GM19351 (cell line): ENCODE measurements at regions not wholly inside any gene's neighbourhood (a gene's known extent, or its start where the extent isn't known, plus 50 kb on each side); places are given as distances from the start of the nearest gene placed in this dataset.

Experiments used
- ATAC-seq: cut with Tn5 transposase; IDR thresholded peaks from one replicate; pipeline ENCODE4 v1.9.1; 2021; ENCODE audit warnings: mild to moderate bottlenecking, moderate library complexity; ENCODE audit not compliant: unreplicated experiment

GRCh38 chr10:94085766-94086437 lies 92.2 kb downstream of the PLCE1 start:
- ATAC-seq = no peak

DNA sequence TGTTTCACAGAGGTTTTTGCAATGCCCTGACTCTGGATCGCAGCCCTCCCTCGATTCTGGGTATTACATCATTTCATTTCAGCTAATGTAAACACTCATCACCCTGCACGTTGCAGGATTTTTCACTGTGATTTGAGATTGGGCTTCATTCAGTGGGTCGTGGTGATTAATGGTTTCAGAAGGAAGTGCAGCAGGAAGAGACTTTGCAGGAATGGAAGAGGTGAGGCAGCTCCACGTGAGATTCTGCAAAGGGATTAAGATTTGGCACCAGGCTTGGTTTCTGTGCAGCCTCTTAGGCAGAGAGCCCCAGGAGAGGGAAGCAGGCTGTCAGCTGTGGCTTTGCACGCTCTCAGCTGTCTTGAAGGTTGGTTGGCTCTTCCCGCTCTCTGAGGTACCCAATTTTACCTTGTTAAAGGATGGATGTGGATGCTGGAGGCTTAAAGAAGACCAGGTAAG lies 95.2 kb downstream of the PLCE1 start:
- ATAC-seq = no peak

- no peak for ATAC-seq
These were observed 97.9 kb downstream of the PLCE1 start for GRCh38 chr10:94091649-94092048.

GRCh38 chr10:94092848-94093247 lies 99.1 kb downstream of the PLCE1 start:
- ATAC-seq = no peak

DNA sequence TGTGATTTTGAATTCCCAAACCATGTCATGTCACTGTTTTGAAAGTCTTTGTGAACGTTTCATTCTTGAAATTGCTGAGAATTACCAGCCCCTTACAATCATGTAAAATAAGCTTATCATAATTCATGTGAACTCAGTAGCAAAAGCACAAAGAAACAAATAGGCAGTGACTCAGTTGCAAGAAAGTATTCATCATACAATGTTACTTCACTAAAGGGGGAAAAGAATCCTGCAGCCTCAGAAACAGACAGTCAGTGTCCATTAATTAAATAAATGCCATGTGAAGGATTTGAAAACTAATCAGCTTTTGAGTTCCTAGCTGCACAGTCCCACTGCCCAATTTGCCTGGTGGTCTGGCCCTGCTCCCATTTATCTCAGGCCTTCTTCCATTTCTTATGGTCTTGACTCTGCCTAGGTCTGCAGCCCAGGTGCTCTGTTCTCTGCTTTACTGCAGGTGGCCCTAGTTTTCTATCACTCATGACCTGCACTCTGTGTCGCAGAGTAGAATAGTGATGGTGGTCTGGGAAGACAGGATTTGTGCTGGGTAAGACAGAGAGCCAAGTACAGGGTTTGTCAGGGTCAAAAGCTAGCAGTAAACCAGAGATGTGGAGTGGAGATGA lies 99.7 kb downstream of the PLCE1 start:
- no peak for ATAC-seq

DNA sequence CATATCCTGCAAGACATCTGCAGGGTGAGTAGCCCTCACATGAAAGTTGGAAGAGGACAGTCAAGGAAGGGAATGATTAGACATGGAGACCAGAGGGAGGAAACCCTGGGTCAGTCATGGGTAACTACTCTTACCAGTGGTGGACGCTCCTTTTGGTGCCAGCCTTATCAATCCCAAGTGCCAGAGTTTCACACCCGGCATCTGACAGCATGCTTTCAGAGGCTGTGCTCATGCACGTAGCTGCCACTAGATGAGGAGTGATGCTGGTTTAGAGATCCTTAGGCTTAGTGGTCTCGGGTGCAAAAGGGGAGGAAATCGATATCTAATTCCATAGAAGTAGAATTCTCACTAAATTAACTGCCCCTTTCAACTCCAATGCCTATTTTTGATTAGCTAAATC lies 100.8 kb downstream of the PLCE1 start:
- ATAC-seq = no peak

- ATAC-seq = no peak
These were observed 103.9 kb downstream of the PLCE1 start for GRCh38 chr10:94097656-94098055.

DNA sequence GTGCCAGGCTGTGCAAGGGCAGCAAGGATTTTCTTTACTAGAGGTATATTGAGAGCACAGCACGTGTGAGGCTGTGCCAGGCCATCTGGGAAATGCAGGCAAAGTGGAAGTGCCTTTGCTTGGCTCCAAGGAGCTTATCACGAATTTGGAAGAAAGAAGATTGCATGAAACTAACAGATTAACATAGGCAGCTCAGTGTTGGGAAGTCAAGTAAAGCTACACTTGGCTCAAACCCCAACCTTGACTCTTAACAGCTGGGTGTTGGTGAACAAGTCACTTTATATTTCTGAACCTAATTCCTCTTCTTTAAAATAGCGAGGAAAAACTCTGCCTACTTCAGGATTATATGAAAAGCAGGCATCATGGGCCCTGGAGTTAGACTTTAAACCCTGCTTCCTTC lies 105.2 kb downstream of the PLCE1 start:
- no peak for ATAC-seq

DNA sequence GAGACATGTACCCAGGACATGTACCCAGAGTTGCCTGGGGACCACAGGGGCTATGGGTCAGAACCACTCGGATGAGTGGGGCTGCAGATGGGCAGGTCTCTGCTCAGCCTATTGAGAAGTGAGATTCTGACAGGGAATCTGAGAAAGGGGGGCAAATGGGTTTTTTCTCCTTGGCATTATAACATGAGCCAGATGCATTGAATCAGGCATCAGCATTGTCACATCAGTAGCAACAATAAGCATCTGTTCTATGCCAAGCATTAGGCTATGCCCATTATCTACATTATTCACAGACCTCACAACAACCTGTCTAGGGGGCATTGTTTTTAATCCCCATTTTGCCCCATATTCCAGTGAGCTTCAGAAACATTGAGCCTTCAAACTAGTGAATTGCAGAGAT lies 108.2 kb downstream of the PLCE1 start:
- ATAC-seq = no peak

GRCh38 chr10:94102436-94102835 lies 108.7 kb downstream of the PLCE1 start:
- no peak for ATAC-seq

DNA sequence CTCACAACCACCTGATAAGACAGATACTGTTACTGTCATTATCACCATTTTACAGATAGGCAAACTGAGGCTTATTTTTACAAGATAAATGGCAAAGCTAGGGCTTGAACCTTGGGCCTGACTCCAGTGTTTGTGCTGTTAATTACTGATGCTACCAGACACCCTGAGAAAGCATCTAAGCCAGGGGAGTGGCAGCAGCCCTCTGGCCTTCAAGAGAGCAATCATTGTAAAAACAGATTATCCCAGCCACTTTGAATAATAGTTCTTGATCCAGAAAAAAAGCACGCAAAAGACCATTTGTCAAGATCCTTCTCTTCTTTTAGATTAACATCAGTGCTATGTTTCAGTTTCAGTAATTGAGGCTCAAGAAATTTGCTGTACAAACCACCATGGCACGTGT lies 109.5 kb downstream of the PLCE1 start:
- ATAC-seq = no peak

DNA sequence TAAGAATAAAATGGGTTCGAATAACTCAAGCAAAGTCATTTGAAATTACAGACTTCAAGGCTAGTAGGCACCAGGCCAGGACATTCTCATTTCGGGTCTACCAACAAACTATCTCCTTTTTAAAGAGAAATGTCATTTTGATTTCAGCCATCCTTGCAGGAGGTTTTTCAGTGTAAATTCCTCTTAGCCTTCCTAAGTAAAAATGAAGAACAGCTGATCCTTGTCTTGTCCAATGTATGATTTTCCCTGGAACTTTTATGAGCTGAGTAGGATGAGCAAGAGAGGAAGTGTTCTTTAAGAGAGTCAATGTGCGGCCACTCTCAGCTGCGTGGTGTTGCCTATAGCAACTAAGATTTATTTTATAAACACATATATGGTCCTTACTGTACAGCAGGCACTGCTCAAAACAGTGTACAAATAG lies 110.1 kb downstream of the PLCE1 start:
- no peak for ATAC-seq

DNA sequence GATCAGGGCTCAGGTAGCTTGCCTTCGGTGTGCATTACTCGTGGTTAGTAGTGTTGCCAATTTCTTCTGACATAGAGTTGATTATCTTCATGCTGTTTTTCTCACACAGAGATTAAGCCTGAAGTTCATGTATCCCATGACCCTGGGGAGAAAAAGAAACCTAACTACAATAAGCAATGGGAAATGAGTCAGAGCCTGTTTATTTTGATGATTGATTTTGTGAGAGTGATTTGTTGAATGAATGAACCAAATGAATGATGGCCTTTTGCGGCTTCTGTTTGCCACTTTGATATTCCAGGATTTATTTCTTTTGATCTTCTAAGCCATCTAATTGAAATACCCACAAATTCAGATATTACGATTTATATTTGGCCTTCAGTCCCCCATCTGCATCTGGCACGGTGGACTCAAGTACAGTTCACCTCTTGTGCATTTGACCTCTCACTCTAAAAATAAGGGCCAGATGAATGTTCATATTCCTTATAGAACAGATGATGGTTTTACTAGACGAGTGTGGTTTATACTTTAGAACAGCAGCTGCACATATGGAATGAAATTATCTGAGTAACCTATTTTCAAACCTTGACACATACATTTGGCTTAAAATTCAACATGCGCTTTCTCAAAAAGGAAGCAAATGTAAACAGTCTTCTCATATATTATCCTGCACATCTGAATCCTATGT lies 110.7 kb downstream of the PLCE1 start:
- no peak for ATAC-seq

DNA sequence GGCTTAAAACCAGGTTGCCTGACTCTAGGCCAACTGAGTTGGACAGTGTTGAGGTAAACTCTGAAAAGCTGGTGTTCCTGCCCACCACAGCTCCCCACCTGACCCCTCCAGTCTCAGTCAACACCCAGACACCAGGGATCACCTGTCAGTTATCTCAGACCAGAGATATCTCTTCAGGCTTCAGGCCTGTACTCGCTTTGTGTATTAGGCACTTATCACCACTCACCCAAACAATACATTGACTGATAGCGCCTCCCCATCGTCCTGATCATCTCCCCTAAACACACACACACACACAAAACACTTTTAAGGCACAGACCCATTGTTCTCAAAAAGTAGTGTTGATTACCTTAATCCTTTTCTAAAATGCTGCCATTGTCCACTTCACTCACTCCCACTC lies 111.5 kb downstream of the PLCE1 start:
- no peak for ATAC-seq

DNA sequence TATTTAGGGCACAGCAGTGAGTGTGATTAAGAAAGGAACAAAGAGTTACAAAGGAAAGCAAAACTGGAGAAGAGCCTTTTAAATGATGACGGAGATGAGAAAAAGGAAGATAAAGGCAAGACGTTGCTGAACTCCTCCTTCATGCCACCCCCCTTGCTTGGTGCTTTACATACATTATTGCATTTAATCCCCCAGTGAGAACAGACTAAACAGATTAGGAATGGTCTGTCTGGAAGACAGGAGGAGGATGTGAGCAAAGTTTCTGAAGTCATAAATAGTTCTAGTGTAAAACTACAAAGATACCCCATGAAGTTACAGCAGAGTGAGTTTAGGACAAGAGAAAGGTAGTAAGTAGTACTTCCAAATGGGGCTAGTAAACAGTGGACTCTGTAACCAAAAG lies 113.5 kb downstream of the PLCE1 start:
- ATAC-seq = no peak

DNA sequence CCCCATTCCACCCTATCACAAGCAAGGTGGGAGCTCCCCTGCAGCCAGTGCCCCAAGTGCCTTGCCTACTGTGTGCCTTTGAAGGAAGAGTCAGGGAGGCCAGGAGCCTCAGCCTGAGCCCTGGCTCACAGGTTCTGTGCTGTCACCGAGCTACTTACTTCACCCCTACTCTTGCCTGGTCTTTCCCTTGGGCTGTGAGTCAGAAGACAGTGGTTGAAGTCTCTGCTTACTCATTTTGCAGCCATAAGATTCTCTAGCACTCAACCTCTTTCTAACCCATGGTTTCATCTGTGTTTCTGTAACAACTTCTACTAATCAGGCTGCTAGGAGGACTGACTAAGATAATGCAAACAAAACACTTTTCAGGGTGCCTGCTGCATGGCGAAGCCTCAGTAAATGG lies 114.5 kb downstream of the PLCE1 start:
- no peak for ATAC-seq

GRCh38 chr10:94111367-94111766 lies 117.6 kb downstream of the PLCE1 start:
- ATAC-seq = no peak

DNA sequence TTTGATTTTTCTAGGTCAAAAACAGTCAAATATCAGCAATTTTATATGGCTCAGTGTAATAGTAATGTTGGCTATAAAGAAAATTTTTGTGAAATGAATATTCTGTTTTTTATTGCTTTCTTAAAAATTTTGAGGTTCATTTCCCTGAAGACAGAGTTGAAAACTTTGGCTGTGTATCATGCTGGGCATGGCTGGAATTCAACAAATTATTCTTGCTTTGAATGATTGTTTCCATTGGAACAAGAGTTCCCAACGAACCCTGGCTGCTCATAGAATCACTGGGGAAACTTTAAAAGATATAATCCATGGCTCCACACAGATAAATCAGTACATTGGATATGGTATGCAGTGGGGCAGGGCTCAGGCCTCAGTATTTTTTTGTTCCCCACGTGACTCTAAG lies 118.6 kb downstream of the PLCE1 start:
- ATAC-seq = no peak

- ATAC-seq = no peak
These were observed 122.0 kb downstream of the PLCE1 start for GRCh38 chr10:94115725-94116124.

GRCh38 chr10:94116848-94117247 lies 123.1 kb downstream of the PLCE1 start:
- ATAC-seq = no peak

DNA sequence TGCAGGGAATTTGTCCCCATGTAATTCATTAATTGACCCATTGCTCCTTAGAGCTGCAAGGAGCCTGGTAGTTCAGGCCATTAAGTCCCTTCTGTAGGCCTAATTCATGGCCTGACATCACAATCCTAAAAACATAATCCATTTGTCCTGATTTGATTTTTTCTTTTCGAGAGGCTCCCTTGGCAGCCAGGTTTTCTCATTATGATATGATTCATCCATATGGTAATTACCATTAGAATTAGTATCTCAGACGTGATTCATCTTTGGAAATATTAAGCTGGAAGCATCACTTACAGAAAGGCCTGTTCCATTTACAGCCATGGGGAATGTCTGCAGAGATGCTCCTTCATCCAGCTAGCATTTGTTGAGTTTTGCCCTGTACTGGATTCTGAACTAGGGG lies 128.5 kb downstream of the PLCE1 start:
- ATAC-seq = no peak

DNA sequence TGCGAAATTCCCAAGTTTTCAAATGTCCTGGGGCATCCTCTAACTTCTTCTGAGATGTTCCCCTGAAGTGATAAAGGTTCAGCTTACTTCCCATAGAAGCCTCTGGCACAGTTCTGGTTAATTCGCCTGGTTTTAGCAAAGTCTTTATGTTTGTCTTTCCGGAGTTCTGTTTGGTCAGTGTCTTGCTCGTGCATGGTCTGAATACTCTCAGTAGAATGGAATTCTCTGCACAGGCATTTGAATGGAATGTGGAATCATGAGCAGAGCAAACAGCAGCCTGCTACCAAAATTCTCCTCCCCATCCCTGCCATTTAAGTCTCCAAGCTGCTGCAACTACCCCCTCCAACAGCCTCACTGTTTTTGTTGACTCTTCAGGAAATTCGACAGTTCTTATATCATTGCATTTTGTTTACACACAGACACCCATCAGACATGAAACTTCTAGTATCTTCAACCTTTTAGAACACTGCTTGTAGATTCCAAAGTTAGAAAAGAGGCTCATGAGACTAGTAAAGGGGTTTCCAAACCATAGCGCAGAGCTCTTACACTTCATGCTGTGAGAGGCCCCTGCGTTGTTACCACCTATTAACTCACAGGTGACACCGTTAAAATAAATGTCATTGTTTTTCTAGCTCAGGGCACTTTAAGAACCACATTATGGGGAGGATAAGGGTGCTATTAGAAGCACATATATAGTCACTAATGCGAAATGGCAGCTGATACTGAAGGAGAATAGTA lies 129.7 kb downstream of the PLCE1 start:
- no peak for ATAC-seq
